ENCODE measurements at regions not wholly inside any gene's neighbourhood (a gene's known extent, or its start where the extent isn't known, plus 50 kb on each side); places are given as distances from the start of the nearest gene placed in this dataset.

GRCh38 chr6:21309807-21310221 is 283.7 kb upstream of the SOX4 start:
- Histone ChIP-seq H3K9me3 (no peaks in the 10 kb centered on the region), H3K27me3 (no peaks in the 10 kb centered on the region), H3K4me3 (no peak overlapping the region), H3K36me3 (no peaks in the 10 kb centered on the region), H3K4me1 (no peaks in the 10 kb centered on the region), H3K27ac (no peak overlapping the region)
- WGBS, 5 donors = 59 to 80% (median 69%) methylated on average over 11 of the region's 11 CpGs
- no peak for TF ChIP-seq CTCF (IDR thresholded peaks at IDR 0.05)
- no peak for TF ChIP-seq EP300 (IDR thresholded peaks at IDR 0.05)
- TF ChIP-seq POLR2AphosphoS5 (IDR thresholded peaks at IDR 0.05) = no peak
- no peak for TF ChIP-seq POLR2A (IDR thresholded peaks at IDR 0.05)
- intact Hi-C loops (cut with DNase I; ENCODE audit: low total_unique reads) = no loop called here
- no peak for DNase-seq

- intact Hi-C loops (cut with DNase I; ENCODE audit: low total_unique reads) = no loop called here
- Histone ChIP-seq H3K27me3 (no peaks in the 10 kb centered on the region), H3K27ac (no peak overlapping the region), H3K4me1 (no peaks in the 10 kb centered on the region), H3K36me3 (no peaks in the 10 kb centered on the region), H3K9me3 (no peaks in the 10 kb centered on the region), H3K4me3 (no peak overlapping the region)
- no peak for DNase-seq
- 83 to 95% (median 91%) methylated on average over 13 of the region's 13 CpGs for WGBS, 5 donors
- TF ChIP-seq POLR2A (IDR thresholded peaks at IDR 0.05) = no peak
- TF ChIP-seq EP300 (IDR thresholded peaks at IDR 0.05) = no peak
- no peak for TF ChIP-seq CTCF (IDR thresholded peaks at IDR 0.05)
- no peak for TF ChIP-seq POLR2AphosphoS5 (IDR thresholded peaks at IDR 0.05)
Observed at GRCh38 chr6:21310568-21311140, 282.9 kb upstream of the SOX4 start.

GRCh38 chr6:21312118-21312517 is 281.4 kb upstream of the SOX4 start:
- WGBS, 5 donors = 84 to 93% (median 91%) methylated on average over 4 of the region's 4 CpGs
- intact Hi-C loops (cut with DNase I; ENCODE audit: low total_unique reads) = no loop called here

GRCh38 chr6:21317642-21318041 is 275.9 kb upstream of the SOX4 start:
- no peaks in the 10 kb centered on the region for H3K4me1 ChIP-seq
- no peak for TF ChIP-seq EP300 (IDR thresholded peaks at IDR 0.05)
- no peak for TF ChIP-seq POLR2A (IDR thresholded peaks at IDR 0.05)
- no peak for TF ChIP-seq CTCF (IDR thresholded peaks at IDR 0.05)
- no peak for TF ChIP-seq POLR2AphosphoS5 (IDR thresholded peaks at IDR 0.05)
- no peak overlapping the region for H3K27ac ChIP-seq
- intact Hi-C loops (cut with DNase I; ENCODE audit: low total_unique reads) = no loop called here
- H3K4me3 ChIP-seq = no peak overlapping the region
- WGBS, 5 donors = 70 to 78% (median 72%) methylated on average over 12 of the region's 12 CpGs
- DNase-seq = no peak
- peaks cover 0 to 5% (median 0%) of the 10 kb centered on the region in 4 donors for H3K9me3 ChIP-seq
- H3K36me3 ChIP-seq = no peaks in the 10 kb centered on the region
- no peaks in the 10 kb centered on the region for H3K27me3 ChIP-seq

More at GRCh38 chr6:21312118-21312517, 281.4 kb upstream of the SOX4 start:
- Histone ChIP-seq H3K27me3 (no peaks in the 10 kb centered on the region), H3K9me3 (no peaks in the 10 kb centered on the region), H3K36me3 (no peaks in the 10 kb centered on the region), H3K27ac (no peak overlapping the region), H3K4me1 (no peaks in the 10 kb centered on the region), H3K4me3 (no peak overlapping the region)
- no peak for TF ChIP-seq POLR2A (IDR thresholded peaks at IDR 0.05)
- no peak for DNase-seq

- WGBS, 5 donors = 77 to 84% (median 79%) methylated on average over 6 of the region's 6 CpGs
- no peak for TF ChIP-seq CTCF (IDR thresholded peaks at IDR 0.05)
- TF ChIP-seq EP300 (IDR thresholded peaks at IDR 0.05) = no peak
- no peak for TF ChIP-seq POLR2AphosphoS5 (IDR thresholded peaks at IDR 0.05)
- no peak for TF ChIP-seq POLR2A (IDR thresholded peaks at IDR 0.05)
- DNase-seq = no peak
- Histone ChIP-seq H3K36me3 (no peaks in the 10 kb centered on the region), H3K4me3 (no peak overlapping the region), H3K9me3 (peaks cover 0 to 5% (median 0%) of the 10 kb centered on the region in 4 donors), H3K27me3 (no peaks in the 10 kb centered on the region), H3K4me1 (no peaks in the 10 kb centered on the region), H3K27ac (no peak overlapping the region)
- intact Hi-C loops (cut with DNase I; ENCODE audit: low total_unique reads) = no loop called here
Observed at GRCh38 chr6:21321076-21321475, 272.5 kb upstream of the SOX4 start.
